ENCODE measurements at regions not wholly inside any gene's neighbourhood (a gene's known extent, or its start where the extent isn't known, plus 50 kb on each side); places are given as distances from the start of the nearest gene placed in this dataset.

DNA sequence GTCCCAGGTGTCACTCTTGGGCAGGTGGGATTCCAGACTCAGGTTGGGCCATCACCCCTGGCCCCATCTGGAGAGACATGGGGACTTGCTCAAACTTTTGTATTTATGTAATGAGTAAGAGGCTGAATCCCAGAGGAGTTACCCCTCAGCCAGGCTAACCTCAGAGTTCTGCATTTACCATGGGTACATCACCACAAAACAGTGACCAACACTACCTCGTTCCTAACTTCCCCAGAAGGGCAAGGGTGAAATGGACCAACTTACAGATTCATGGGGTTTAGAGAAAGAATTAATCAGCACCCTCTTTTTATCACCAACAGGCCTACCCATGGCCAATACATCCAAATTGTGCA lies 259.9 kb upstream of the MARCKS start:
- no peak for DNase-seq

DNA sequence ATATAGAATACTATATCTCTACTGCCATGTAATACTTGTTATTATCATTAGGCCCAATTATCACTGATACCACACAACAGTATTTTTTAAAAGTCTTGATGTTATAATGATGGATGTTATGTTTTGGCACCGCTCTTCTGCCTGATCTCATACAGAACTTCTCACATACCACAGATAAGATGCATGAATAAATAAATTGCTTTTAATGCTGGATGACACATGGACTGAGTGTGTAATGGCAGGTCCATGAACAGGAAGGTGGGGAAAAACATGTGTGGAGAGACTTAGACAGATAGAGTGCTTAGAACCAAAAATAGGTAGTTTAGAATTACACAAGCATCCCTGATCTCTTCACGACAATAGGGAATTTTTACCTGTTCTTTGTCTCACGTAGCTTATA lies 258.4 kb upstream of the MARCKS start:
- DNase-seq: no peak

DNA sequence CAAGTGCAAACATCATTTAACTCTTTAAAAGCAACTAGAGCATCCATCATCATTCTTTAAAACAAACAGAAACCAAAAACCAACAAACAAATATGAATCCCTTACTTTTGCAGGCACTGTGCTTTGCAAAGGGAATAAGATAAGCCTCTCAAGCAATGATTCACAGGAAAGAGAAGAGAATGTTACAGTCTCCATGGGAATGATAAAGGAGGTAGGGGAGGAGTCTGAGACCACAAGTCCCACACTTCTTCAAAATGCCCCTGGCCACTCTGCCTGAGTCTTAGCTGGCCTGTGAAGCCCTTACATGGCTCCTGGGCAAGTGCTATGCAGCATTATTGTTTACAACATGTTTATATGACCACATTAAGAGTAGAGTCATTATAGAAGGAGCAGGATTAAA lies 257.7 kb upstream of the MARCKS start:
- no peak for DNase-seq

DNA sequence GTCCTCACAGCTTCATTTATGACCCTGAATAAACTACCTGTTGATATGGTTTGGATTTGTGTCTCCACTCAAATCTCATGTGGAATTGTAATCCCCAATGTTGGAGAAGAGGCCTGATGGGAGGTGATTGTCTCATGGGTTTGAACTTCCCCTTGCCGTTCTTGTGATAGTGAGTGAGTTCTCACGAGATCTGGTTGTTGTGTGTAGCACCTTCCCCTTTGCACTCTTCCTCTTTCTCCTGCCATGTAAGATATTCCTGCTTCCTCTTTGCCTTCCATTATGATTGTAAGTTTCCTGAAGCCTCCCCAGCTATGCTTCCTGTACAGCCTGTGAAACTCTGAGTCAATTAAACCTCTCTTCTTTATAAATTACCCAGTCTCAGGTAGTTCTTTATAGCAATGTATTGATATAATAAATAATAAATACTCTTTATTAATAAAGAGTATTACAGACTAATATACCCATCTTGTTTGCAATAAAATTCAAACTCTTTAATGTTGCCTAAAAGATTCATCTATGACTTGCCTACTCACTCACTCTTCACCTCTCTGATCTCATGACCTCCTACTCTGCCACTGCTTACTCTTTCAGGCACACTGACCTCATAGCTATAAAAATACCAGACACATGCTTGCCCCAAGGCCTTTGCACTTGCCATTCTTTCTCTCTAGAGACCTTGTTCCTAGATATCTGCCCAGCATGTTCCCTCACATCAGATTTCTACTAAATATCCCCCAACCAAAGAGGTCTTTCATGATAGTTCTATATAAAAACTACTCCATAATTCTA lies 256.4 kb upstream of the MARCKS start:
- no peak for DNase-seq

DNA sequence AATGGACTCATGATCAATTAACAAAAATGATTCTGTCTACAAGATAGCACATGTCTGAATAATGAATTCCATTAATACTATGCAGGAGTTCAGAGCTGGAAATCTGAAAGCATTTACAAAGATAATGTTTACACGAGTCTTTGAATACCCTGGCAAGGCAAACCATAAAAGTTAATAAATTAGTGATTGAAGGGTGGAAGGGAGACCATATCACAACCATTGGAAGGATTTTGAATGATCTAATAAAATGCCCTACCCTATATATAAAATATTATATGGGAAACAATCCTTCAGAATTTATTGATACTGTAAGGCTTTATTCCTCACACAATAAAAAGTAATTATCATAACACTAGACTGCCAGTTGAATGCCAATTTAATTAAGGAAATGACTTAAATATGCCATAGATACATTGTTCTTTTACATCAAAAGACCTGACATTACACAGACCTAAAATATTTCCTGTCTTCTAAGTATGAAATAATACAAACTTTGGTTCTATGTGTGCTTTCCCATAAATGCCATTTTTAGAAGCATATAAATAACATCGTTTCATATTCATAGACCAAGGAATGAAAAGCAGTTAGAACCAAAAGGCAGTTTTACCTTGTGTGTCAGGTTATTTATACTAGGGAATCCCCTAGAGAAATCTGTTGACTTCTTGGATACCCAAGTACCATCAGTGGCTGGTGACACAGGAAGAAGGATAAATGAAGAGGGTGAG lies 249.2 kb upstream of the MARCKS start:
- no peak for DNase-seq

DNA sequence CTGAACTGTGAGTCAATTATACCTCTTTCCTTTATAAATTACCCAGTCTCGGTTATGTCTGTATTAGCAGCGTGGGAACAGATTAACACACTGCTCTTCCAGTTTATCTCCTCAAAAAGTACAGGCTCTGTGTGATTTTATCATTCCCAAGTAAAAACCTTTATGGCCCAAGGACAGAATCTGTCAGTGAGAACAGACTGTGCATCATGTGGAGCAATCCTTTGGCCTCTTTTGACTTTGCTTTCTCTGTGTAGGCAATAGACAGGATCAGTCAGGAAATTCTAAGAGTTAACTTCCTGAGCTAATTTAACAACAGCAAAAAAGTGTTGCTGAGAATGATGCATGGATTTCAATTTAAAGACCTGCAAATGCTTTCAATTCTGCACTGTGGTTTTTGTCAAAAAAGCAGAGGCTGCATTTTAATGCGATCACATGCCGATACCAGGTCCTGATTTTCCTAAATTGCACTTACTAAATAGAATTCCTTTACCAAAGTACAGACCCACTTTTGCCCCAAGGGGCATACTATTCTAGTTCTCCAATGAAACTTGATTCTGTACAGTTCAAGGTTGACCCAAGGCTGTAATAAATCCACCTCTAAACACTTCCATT lies 246.7 kb upstream of the MARCKS start:
- DNase-seq: no peak

DNA sequence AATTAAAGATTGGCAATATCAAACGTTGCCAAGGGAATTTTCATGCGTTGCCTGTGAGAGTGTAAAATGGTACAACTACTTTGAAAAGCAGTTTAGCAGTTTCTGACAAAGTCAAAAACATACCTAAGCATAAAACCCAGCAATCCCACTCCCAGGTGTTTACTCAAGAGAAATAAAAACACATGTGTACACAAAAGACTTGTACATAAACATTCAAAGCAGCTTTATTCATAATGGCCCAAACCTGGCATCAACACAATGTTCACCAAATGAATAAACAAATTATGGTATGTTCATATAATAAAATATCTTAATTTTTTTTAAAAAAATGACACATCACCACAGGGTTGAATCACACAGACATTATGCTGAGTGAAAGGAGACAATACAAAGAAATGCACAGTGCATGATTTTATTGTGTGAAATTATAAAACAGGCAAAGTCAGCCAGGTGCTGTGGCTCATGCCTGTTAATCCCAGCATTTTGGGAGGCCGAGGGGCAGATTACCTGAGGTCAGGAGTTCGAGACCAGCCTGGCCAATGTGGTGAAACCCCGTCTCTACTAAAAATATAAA lies 240.4 kb upstream of the MARCKS start:
- DNase-seq: no peak

DNA sequence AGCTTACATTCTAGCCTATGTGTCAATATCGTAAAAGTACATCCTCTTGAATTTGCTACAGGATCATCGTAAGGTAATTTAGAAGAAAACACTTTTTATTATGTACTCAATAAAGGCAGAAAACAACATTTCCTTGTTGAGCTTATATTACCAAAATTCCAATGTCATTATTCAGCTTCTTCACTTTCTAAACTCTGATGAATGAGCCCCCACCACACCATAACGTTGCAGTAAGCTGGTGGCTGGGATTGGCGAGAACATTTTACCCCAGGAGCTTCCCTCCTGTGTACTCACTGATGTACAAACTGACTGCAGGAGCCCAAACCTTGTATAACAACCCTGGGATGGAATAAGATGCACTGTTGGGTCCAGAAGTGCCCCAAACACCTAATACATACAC lies 238.1 kb upstream of the MARCKS start:
- DNase-seq: no peak

DNA sequence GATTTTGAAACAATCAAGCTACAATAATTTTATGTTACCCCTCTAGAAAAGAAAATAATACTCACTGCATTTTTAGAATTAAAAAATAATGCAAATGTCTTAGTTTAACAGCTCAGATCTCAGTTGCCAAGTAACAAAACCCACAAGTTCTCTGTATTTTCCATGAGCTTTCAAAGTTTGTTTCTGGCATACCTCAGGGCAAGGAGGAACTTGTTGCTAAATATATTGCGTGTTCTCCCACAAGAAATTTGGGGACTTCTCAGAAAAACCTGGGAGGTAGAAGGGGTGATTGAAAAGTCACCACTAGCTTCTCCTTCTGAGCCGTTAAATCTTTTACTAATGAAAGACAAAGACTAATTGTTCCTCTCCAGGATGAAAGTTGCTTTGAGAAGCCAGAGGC lies 236.8 kb upstream of the MARCKS start:
- no peak for DNase-seq

DNA sequence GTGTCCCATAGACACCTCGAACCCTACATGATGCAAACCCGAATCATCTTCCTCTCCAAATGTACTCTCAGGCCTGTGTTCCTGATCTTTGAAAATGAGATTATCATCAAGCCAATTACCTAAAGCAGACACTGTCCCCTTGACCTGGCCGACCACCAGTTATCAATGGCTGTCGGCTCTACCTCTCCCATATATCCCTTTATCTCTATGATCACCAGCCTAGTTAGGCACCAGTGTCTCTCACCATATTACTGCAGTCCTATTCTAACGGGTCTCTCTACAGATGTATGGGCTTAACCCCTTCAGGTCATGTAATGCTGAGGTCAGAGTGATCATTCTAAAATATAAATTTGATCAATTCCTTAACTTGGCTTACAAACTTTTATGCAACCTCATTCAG lies 234.9 kb upstream of the MARCKS start:
- no peak for DNase-seq

DNA sequence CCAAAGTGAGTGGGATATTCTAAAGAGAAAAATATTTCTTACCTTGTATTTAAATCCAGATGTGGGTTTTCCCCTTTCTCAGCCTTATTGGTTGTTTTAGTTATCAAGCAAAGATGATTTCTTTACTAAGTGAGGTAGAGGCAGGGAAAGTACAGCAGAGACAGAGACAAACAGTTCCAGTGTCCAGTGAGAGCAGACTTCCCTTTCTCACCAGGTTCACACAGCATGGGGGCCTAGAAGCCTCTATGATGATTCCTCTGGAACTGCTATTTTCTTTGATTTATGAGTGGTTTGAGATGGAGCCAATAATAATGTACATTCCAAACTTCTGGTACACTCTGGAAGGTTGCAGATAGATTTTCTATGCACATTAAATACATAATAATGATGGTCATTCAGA lies 234.0 kb upstream of the MARCKS start:
- DNase-seq: no peak

DNA sequence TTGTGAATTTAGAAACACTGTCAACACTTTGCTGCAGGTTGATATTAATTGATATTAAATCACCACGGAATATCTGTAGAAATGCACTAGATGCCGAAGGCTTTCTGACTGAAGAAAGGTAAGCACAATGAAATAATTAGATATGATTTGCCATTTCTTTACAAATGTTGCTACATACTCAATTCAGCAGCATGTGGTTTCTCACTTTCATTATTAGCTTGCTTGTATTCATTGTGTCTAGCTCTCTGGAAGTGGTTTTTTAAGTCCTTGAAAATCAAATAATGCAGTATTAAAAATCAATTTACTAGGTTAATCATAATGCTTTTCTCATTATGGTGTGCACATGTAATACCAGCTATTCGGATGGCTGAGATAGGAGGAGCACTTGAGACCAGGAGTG lies 231.3 kb upstream of the MARCKS start:
- DNase-seq: no peak

DNA sequence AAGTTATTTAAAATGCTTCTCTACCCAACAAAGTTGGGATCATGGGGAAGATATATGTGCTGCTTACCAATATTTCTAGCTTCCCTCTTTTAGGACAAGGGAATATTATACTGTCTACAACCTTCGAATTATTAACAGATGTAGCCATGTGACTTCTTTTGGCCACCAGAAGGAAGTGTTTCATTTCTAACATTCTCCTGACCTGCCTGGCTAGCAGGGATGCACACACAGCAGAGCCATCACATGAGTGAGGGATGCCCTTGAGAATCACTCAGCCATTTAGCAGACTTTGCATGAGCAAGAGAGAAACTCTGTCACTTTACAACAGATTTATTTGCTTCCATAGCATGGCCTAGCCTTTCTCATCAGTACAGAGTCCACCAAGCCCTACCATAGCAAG lies 230.7 kb upstream of the MARCKS start:
- no peak for DNase-seq

DNA sequence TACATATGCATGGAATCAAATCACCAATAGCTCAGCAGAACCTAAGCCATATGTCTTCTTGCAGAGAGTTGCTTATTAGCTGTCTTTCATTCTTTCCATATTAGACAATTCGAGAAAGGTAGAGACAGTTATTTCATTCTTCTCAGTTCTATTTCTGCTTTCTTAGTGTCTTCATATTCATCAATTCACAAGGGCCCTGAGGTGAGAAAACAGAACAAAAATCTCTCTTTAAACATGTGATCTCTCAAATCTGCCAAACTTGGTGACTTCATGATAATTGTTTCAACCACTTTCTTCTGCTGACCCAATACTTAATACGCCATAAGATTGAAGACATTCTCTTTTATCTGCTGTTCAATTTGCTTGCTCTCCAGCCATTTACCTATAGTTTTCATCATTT lies 229.7 kb upstream of the MARCKS start:
- no peak for DNase-seq

DNA sequence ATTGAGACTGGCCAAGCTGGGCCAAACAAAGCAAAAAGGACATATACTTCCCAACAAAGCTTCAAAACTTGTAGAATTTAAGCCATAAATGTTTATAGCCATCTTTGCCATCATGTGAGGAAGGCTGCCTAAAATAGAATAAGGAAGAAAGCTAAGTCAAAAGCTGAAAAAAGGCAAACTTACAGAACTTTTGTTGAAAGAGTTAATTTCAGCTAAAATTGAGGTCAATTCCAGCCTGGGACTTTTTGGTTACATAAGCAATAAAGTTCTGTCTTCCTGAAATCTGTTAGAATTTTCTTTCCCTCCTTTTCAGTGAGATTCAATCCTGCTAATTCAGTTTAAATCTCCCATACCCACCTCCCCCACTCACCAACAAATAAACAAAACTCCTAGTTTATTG lies 227.9 kb upstream of the MARCKS start:
- no peak for DNase-seq

DNA sequence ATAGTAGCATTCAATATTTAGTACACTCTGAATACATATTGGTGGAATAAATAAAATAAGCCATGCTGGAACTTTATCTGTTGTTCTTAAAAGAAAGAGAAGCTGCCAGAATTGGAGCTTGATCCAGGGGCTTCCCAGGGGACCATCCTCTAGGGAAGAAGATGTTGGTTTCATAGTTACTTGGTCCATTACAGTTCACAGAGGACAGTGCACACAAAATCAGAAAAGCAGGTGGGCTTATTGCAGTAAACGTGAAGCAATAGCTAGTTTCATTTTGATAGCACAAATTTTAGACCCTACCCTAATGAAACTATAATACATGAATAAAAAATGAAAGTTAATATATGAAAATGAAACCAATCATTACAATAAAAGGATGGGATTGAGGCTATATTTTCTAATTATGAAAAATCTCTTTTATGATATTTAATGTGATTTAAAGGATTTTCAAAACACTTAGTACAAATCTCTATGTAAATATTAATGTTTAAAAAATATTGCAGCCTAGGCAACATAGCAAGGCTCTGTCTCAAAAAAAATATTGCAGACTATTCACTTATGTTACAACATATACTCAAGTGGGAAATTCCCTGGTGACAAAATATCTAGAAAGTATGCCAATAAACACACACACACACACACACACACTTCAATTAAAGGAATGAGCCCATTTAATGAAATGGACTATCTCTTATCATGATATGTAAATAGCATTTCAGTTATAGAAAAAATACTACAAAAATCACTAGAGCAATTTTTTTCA lies 227.0 kb upstream of the MARCKS start:
- DNase-seq: no peak

DNA sequence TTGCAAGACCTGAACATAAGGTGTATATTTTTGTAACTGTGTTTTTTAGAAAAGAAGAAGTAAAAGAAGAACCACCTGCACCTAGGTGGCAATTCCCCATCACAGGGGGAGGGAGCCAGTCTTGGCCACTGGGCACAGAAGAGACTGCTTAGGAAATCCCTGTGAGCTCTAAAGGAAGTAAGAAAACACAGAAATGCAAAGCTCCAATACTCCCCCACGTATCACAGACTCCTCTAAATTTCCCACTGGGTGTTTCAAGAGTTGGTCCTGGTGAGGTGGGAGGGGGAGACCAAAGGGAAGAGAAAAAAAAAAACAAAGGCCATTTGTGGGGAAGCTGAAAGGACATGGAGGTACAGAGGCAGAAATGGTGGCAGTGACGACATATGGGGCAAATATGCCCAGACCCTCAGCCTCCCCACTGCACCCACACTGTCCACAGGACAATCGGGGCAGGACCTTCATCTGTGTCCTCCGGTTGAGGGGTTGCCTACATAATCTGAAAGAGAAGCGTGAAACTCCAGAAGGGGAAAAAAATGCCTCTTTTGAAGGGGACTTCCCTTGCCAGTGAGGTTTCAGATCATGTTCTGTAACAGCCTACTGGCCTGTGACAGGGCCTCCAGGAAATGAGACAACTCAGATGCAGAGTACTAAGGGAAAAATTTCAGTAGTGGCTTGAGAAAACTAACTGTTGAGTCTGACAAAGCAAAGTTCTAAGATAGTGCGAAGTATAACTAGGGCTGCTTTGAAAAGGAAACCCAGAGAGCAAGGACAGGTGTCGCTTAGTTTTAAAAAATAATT lies 226.2 kb upstream of the MARCKS start:
- DNase-seq: no peak

DNA sequence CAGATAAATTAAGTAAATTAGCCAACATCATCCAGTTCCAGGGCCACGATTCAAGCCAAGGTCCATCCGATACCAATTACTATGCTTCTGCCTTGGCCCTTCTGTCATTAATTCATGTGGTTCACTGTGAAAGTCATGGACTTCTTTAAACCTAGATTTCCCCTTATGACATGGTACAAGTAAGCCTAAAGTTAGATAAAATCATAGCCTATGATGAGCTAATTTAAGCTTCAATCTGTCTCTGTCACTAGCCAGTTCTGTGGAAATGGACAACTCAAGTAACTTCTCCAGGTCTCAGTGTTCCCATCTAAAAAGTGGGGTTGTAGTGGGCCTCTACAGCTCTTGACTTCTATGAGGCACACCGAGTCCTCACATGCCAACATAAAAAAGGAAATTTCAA lies 225.5 kb upstream of the MARCKS start:
- DNase-seq: no peak

DNA sequence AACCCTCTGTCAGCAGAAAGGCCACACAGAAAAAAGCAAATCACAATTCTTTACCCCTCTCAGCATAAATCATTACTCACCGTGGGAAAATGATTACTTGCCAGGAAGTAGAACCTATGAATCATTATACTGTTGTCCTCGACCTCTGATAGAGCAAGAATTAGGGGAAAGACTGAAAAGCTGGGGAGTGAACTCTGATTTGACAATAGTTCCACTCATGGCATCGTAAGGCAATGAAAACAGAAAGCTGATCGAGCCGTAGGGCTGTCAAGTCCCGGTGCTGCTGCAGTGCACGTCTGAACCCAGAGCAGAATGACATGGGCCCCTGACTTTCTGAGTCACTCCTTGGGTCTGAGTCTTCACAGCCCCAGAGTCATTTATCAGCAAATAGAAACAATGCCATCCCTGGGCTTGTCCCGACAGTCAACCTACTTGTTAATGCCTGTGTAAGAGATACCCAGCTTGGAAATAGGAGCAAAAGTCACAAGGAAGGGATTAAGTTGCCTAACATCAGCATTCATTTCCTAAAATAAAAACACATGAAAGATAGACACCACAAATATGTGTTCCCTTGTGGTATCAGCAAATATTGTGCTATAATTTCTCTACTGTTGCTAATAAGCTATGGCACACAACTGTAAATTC lies 224.8 kb upstream of the MARCKS start:
- DNase-seq: no peak

DNA sequence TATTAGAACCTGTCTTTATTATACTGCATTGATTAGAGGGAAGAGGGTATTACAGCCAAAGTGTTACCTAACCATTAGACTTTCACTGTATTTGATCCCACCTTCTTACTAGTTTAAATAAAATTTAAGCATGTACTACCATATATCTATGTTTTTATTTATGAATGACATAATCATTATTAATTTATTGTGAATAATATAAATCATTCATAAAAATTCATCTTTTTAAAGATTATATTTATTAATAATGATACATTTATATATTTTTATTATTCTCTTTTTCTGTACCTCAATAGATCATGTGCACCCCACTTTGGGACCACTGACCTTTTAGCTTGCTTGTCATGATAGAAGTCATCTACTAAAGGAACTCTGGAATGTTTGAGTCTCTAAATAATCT lies 223.5 kb upstream of the MARCKS start:
- no peak for DNase-seq

DNA sequence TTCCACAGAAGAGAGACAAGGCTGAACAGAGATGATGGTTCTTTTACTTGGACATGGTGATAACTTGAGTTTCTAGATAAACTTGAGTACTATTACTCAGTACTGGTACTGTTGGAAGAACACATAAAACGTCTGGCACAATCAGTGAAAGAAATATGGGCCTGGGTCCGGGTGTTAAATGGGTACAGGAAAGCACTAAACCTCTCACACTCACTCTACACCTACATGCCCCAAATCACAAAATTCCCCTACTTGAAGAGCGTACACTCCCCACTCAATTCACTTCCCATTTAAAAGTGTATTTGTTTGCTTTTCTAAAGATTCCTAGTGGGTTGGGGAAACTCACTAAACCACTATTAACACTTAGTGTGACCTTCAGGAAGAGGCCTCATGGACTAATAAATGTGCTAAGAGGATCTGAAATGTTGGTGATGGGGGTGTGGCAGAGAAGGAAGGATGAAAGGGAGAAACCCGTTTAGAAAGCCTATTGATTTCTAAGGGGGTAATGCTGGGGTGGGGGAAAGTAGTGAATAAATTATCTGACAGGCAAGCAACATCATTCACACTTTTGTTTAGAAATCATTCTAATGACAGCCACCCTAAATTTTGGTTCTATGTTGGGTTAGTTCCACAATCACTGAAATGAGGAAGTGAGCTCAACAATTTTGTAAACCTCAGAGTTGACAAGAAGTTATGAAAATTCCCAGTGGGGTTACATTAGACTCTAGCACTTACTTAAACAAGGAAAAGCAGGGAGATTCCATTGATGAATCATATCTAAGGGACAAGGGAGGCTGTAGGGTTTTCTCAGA lies 222.6 kb upstream of the MARCKS start:
- no peak for DNase-seq
